NCI-H1092 treated with DMSO at 0.1 percent for 48 hours (cell line): ENCODE measurements at regions not wholly inside any gene's neighbourhood (a gene's known extent, or its start where the extent isn't known, plus 50 kb on each side); places are given as distances from the start of the nearest gene placed in this dataset.
A peak's percentile ranks its signal among the peaks of the same experiment; 100 is the strongest.

ENCODE experiments used
- DNase-seq: peaks from one replicate; lab custom pipeline; 2025; lab: John Stamatoyannopoulos, UW

DNA sequence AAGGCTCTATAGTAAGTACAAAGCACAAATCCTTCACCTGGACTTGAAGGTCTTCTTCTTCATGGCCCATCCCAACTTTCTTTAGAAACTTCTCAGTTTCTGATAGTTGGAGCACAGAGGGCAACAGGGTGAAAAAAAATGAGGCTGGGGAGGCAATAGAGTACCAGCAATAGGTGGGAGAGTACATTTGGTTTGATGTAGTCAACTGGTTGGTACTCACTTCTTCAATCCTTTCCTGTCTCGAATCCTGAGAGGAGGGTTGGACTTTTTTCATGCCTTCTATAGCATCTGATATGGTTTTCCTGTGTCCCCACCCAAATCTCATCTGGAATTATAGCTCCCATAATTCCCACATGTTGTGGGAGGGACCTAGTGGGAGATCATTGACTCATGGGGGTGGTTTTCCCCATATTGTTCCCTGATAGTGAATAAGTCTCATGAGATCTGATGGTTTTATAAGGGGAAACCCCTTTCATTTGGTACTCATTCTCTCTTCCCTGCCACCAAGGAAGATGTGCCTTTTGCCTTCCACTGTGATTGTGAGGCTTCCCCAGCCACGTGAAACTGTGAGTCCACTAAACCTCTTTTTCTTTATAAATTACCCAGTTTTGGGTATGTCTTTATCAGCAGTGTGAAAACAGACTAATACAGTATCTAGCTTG lies 75.9 kb upstream of the LCLAT1 start:
- no peak for DNase-seq

DNA sequence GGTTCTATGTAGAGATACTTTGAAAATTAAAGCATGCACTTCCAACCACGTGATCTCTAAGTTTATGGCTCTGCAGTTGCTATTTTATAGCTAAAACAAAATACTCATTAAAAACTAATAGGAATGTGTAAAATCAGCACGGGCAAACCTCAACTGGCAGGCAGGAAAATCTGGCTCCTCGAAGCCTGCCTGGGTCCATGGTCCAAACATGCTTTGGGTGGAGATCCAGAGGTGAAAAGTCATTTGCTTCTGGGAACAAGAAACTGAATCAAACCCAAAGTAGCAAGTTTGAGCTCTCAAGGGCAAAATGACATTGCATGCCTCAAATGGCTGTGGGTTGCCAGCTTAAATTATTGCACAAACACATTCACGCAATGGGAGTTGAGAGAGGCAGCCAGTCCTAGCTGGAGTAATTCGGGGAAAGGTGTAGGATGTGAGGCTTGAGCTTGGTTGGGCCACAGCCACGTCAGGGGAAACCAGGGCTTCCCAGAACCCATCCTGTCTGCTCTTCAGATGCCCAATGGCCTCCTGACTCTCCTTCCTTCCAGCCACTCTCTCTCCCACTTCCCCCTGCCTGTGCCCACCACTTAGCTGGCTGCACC lies 75.2 kb upstream of the LCLAT1 start:
- DNase-seq: no peak

DNA sequence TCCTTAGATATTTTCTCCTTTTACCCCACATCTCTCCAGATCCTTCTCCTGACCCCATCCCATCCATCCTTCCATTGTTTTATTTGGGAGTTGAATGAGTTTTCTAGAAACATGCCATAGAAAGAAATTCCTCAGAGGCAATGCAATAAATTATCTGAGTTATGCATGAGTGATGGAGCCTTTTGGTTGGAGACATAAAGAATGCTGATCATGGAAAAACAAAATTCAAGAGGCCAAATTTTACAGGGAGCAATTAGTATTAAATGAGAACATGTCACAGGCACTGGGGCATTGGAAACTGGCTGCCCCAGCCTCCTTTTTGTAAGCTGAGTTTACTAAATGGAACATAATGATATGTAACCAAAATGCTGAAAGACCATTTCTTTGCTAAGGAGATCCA lies 74.2 kb upstream of the LCLAT1 start:
- no peak for DNase-seq

DNA sequence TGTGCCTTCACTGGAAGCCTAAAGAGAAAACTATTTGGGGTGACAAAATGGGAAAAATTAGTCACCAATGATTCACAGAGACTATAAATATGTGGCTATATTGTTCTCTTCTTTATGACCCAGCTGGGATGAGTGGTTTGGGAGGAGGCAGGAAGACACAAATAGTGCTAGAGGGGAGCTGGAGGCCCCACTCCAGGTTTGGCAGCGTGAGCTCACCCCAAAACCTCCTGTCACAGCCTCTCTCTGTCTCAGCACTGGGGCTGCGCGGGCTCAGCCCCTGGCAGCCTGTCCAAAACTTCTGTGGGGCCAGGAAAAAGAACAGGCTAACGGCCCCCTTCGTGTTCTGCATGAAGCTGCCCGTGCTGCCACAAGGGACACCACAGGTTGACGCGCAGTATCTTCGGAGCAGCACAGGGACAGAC lies 73.2 kb upstream of the LCLAT1 start:
- no peak for DNase-seq

DNA sequence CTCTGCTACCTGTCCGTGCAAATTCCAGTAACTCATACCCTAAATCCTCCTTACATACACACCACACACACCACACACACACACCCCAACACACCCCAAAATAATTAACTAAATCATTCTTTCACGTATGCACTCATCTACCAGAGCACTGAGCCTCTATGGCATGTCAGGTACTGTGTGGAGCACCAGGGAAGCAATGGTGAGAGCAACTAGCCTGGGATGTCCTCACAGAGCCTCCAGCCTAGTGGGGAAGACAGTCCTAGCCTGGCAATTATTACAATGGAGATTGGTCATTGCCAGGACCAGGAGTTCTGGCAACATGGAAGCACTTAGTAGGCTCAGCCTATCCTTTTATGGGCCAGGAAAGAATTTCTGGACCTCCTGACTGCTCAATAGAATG lies 72.7 kb upstream of the LCLAT1 start:
- no peak for DNase-seq

DNA sequence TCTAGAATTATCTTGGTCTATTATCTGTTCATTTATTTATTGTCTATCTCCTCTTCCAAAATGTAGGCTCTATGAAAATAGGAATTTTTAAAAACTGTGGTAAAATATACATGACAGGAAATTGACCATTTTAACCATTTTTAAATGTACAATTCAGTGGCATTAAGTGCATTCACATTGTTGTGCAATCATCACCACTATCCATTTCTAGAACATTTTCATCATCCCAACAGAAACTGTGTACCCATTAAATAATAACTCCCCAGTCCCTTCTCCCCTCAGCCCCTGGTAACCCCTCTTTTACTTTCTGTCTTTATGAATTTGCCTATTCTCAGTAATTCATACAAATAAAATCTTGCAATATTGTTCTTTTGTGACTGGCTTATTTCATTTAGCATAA lies 71.1 kb upstream of the LCLAT1 start:
- DNase-seq: no peak

DNA sequence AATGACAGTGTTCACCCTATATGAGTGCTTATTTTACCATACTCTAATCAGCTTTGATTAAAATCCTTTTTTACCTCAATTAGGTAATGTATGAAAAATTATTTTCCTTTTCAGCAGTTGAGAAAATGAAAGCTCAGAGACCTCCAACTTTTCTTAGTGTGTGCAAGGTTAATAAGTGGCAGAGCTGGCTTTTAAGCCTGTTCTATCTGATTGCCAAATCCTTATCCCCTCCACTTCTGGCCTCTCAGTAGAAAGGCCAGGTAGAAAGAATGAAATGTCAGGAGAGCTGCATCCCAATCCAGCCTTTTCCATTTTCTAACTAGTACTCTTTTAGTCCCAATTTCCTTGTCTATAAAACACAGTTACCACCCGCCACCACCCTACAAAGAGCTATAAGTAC lies 67.6 kb upstream of the LCLAT1 start:
- DNase-seq: no peak

DNA sequence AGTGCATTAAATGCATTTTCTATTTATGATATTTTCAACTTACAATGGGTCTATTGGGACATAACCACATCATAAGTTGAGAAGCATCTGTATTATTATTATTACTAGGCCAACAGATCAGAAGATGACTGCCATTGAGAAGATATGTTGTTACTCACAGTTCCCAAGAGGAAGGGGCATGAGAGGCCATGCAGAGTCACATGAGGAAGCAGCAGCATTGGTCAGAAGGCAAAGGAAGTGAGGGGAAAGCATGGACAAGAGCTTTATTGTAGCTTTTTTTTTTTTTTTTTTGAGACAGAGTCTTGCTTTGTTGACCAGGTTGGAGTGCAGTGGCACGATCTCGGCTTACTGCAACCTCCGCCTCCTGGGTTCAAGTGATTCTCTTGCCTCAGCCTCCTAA lies 66.2 kb upstream of the LCLAT1 start:
- no peak for DNase-seq

DNA sequence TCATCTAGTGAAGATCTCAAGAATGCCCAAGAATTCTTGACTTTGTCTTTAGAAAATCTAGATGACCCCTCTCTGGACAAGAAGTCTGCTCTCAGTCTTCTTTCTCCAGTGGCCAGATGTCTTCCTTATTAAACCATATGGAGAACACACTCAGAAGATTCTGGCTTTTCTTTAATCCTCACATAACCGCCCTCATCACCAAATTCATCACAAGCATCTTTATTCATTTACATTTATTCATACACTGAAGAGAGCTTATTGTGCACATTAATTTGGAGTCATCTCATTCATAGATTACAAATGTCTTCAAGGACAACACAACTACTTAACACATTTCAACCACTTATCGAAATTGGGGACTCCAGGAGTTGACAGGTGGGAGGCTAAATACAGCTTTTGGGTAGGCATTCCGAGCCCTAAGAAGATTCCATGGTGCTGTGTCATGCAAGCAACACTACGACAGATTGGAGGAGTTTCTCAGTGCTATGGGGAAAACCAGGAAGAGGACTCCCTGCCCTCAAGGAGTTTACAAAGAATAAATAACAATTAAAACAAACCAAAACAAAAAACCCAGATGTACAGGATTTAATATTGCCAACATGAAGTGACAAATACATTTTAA lies 64.8 kb upstream of the LCLAT1 start:
- DNase-seq: no peak

DNA sequence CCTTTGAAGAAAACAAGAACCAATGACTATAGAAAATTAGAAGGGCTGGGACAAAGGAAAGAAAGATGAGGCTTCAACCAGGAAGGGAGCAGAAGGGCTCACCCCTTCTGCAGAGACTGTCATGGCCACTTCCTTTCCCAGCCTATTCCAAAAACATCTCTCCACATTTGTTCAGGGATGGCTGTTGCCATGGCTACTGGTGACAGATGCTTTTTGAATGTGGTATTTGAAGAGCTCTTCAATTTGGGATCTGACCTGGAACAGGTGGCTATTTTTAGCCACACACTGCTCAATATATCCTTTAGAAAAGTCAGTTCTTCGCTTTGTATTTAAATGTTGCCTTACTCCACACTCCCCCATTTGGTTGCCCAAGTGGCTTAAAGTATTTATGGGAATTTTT lies 64.1 kb upstream of the LCLAT1 start:
- peak; percentile 43 for DNase-seq

DNA sequence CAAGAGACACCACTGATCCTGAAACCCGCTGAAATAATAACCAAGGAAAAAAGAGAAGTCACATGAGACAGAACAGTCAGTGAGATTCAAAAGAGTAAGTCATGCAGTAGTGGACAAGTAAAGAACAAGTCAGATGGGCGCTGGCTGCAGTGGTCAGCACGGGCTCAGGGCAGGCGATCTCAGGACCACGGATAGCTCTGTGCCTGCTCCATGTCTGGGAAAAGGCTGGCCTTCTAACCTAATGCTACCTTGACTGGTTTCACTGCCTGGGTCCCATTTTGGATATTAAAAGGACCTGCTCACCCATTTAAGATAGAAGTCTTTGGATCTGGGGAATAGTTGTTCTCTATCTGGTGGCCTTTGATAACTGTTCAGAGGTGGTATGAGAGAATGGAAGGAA lies 61.7 kb upstream of the LCLAT1 start:
- DNase-seq: no peak

DNA sequence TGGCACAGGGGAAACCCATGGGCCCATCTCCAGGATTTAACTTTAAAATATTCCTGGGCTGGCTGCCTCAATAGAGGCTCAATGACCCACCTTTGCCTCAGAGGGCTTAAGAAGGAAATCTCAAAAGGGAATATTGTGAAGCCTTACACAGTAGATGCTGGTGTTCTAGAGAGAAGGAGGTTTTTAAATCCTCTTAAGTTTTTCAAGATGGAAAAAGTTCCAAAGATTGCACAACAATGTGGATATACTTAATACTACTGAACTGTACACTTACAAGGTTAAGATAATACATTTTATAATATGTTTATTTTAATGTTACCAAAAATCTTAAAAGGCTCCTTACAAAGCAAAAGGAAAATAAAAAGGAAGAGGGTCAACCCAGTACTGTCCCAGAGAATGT lies 54.9 kb upstream of the LCLAT1 start:
- no peak for DNase-seq

DNA sequence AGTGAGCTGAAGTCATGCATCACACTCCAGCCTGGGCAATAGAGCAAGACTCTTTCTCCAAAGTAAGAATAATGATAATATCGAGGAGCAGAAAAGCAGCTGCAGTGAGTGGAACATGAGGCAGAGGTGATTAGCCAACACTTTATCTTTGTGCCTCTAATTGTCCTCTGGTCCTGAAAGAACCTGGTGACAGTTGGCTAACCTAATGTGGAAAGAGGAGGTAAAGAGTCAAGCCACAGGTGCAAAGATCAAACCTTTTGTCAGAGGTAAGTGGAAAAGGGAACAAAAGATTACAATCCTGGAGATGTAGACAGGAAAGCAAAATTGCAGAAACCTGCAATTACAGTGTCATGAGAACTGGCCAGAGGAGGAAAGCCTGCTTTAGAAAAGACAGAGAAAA lies 53.5 kb upstream of the LCLAT1 start:
- peak; percentile 16 for DNase-seq

DNA sequence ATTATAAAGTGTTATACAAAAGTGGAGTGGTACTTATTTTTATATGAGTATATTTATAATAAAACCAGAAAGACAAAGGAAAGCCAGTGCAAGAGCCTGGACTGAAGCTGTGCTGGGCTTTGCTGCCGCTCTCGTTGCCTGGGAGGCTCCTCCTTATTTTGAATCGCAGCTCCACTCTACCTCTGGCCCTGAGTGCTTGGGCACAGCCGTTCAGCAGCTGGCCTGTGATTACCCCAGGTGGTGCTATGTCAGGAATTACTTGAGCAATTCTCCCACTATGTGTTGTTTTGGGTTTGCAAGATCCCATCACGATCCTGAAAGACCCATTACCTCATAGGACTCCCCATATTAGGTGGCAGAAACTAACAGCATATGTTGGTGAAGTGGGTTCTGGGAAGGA lies 53.0 kb upstream of the LCLAT1 start:
- peak; percentile 3 for DNase-seq

DNA sequence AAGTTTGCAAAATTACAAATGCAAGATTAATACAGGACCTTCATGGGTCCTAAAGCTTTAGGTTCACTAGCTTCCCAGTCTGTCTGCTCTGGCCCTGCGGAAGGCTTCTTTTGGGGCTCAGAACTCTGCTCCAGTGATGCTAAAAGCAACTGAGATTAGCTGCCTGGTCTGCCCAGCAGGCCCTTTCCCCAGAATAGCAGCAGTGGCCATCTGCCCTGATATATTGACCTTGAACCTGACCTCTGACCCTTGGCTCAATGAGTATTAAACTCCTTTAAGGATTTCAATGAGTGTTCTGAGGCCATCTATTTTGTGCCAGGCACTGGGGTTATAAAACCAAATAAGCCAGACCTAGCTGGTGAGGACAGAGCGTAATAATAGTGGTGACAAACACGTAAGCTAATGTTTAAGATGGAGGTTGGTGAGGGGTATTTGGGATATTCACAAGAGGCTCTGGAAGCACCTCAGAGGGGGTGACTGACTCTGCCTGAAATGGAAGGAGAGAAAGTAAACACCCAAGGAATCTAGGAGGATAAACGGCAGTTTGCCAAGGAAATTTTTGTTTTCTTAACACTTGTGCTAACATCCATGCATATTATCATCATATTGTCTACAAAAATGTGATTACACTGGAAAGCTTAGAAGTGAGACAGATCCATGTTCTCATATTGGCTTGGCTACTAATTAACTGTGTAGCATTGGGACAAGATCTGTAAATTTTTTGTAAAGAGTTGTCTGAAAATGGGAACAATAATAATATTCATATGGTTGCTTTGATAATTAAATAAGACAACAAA lies 50.4 kb upstream of the LCLAT1 start:
- no peak for DNase-seq
